Activated CD8-positive, alpha-beta memory T cell treated with anti-CD3 and anti-CD28 coated beads for 48 hours (primary cell): ENCODE measurements at regions not wholly inside any gene's neighbourhood (a gene's known extent, or its start where the extent isn't known, plus 50 kb on each side); places are given as distances from the start of the nearest gene placed in this dataset.

Source experiments
- DNase-seq, 3 experiments: peaks; one replicate each; pipeline ENCODE4 v3.0.0-alpha.2; 2020; ENCODE audit warnings: low read depth in 2 of 3, low spot score in 2 of 3

DNA sequence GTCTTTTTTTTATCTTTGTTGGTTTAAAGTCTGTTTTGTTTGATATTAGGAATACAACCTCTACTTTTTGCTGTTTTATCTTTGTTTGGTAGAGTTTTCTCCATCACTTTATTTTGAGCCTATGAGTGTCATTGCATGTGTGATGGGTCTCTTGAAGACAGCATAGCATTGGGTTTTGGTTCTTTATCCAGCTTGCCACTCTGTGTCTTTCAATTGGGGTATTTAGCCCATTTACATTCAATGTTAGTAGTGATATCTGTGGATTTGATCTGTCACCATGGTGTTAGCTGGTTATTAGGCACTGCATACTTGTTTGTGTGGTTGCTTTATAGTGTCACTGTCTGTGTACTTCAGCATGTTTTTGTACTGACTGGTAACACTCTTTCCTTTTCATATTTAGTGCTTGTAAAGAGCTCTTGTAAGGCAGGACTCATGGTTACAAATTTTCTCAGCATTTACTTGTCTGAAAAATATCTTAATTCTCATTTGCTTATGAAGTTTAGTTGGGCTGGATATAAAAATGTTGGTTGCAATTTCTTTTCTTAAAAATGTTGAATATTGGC, 845.5 kb downstream of the TLE4 start:
- DNase-seq = no peak

DNA sequence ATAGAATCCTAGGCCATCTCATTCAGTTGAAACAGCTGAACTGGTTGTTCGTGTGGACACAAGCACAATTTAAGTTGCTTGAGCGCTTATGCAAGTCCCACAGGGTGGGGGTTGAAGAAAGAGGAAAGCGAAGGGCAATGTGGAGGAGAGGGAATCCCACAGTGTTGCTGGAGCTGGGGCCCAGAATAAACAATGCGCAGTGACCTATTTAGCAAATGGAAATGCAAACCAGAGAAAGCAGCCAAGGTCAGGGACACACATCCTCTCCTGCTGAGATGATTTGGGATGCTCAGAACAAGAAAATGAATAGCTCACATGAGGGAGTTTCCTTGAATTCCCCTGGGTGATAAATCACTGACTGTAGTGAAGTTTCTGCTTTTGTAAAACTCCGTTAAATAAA, 838.3 kb downstream of the TLE4 start:
- no peak for DNase-seq

DNA sequence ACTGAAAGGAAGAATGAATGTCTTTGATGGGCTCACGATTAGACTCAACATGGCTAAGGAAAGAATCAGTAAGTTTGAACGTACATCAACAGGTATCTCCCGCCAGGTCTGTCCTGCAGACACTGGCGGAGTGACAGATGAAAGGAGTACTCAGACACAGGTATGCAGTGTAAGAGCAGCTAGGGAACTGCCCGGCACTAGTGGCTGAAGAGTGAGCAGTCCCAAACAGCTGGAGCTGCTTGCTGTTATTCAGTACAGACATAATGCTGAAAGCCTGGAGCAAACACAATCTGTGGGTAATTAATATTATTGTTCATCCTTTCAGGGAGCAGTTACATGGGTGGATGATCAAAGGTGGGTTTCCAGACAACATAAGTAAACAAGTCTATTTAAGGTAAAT, 835.5 kb downstream of the TLE4 start:
- DNase-seq = no peak

DNA sequence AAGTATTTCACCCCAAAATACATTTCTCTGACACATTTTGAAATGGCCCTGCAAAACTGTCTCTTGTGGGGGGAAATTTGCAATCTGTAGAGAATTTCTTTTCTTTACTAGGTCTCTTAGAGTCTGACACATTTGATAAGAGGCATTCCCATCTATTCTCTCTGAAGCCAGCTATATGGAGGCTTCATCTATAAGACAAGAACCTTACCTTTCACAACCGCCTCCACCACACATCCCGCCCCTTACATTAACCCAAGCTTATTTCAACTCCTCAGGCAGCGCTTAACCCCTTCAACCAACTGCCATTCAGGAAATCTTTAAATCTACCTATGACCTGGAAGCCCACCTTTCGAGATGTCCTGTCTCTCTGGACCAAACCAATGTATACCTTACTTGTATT, 829.5 kb downstream of the TLE4 start:
- no peak for DNase-seq

DNA sequence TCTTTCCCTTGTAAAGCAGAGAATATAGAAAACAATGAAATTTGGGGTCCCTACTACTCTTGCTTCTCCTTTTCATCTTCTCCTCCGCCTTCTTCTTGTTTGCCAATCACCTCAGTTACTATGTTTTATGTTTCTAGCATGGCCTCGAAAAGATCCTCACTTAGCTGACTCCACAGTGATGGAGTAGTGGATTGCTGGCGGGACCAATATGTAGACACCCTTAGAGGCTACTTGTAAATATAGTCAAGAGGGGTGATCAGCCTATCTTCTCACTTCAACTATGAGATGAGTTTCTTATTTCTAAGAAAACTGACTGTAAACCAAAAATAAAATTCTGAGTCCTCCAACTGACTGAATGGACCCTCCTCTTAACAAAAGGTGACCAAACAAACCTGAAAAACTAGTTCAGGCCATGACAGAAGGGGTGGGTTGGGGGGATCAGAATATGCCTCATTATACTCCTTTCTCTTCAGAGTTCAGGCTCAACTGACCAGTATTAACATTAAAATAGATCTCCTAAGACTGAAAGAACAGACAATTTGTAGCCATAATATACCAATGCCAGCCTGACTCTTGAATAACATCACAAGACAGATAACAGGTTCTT, 829.0 kb downstream of the TLE4 start:
- DNase-seq = no peak

DNA sequence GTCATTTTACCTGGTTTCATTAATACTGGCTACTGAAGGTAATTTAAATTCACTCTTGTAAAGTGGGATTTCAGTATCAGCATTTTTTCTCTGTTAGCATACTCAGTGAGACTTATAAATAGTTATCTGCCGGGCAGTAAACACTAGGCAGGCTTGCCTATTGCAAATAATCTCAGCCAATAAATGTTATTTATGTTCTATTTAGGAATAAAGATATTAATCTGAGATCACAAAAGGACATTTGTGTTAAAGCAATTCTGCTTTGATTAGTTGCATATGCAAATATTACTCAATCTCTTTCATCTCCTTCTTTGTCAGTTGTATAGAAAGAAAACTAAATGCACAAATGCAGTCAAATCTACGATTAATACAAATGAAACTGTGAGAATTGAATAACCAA, 827.8 kb downstream of the TLE4 start:
- DNase-seq = no peak

DNA sequence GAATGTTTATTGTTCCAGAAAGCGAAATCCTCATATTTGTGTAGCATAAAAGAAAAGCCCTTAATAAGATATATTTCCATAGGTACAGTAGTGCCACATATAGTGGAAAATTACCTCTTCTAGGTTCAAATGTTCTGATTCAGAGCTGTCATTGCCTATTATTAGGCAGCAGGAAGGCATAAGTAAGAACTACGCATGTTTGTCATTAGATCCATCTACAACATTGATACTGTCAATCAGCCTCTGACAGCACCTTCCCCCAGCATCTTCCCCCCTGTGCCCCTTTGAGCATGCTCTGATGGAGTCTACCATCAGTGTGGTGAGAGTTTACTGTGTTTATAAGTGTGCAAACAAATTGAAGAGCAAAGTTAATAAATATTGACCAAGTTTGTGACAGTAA, 816.1 kb downstream of the TLE4 start:
- no peak for DNase-seq

DNA sequence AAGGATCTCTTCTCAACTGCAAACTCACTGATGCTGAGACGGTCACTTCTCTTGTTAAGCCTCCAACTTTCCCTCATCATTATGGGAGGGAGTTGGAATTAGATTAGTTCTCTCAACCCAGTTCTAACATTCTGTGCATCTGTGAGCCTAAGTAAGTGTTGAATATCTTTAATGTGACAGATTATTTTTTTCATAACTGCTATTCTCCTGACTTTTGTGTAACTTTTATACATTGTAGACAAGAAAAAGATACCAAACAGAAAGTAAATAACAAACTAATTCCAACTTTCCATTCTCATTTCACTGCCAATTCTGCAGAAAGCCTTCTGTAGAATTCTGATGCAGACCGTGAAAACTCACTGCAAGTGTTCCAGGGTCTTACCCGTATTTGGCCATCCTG, 813.5 kb downstream of the TLE4 start:
- no peak for DNase-seq

DNA sequence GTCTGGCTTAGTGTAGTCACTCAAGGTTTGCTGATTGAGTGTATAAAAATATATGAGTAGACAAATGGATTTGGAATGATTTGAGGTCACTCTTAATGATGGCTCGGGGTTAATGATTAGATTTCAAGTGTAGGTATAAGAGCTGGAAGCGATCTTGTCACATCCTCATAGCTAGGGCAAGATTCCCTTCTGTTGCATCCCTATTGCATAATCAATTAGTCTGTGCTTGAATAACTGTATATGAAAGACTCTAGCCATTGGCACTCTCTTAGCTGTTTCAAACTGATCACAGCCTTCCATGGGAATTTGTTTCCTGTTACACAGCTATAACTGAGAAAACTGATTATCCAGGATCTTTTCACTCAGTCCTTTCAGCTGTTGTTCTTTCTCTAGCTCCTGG, 811.6 kb downstream of the TLE4 start:
- no peak for DNase-seq

DNA sequence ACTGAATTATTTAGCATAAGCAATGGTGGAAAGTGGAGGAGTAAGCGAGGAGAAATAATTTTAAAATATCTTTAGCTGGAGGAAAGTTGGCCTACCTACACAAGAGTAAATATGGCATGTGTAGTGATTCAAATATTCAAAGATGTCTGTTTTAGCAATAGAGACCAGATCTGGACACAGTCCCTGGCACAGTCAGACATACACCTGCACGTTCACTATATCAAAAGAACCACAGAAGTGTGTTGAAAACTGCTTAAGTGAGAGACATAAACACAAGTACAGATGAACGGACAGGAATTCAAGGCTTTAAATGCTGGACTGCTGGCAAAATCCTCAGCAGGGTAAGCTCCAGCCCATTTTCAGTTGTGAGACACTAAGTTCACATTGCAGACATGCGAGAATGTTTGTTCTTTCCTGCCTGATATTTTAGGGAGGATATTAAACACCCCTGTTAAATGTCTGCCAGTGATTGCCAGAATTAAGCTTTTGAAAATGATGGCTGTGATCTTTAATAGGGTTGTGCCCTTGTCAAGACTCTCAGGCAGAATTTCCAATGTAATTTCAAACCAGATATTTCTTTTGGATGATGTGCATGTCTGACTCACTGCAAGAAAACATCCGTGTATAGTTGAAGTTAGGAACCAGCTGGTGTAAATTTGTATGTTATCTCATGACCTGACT, 810.6 kb downstream of the TLE4 start:
- DNase-seq = no peak

DNA sequence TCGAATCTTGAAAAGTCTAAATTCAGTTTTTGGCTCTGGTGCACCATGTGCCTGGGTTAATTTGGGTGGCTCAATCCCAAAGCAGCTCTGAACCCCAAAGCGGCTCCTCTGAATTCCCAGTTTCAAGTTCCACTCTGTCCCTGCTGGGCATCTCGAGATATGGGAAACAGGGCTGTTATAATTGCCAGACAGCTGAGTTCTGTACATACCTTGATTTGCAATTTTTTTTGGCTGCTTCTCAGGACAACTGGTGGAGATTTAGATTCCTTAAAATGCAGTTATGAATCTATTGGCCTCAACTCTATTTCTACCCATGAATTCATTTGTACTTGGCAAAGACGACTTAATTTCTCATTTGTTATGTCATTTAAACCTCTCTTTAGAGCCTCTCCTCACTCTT, 808.5 kb downstream of the TLE4 start:
- no peak for DNase-seq

DNA sequence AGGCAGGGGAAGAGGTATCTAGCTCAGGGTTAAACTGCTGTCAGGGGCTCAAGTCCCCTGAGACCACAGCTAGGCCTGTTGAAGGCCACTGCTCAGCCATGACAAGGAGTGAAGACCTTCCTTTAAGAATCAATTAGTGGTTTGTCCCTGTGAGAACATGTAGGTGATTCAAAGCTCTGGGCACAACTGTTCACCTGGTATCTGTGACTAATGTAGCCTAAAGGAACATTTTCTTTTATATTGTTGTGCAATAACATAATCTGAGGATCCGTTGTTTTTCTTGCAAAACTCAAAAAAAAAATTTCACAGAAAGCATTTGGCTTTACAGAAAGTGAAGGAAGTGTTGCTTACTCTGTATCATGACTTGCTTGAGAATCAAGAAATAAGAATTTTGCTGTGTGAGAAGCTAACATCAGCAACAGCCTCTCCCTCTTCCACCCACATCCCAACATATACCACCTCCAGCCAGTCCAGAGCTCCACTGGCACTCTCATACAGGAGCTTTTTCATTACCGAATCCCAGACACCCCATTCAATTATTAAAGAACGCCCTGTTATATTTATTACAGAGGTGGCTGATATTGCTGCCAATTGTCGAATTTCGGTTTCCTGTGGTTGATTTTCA, 807.0 kb downstream of the TLE4 start:
- no peak for DNase-seq

DNA sequence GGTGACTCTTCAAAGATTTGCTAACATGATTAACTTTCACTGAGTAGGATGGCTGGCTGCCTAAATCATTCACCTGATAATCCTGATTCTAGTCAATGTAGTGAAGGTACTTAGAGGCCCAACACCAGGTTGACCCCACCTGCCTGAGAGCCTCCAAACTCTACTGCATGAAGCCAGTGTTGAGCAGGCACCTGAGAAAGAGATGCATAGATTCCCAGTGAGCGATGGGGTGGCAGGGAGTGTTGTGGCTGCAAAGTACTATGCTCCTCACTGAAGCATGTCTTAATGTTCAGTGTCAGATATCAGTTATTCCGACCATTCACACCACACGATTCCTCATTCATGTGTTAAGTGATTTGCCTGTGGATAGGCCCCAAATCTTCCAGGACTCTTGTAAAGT, 804.4 kb downstream of the TLE4 start:
- no peak for DNase-seq

DNA sequence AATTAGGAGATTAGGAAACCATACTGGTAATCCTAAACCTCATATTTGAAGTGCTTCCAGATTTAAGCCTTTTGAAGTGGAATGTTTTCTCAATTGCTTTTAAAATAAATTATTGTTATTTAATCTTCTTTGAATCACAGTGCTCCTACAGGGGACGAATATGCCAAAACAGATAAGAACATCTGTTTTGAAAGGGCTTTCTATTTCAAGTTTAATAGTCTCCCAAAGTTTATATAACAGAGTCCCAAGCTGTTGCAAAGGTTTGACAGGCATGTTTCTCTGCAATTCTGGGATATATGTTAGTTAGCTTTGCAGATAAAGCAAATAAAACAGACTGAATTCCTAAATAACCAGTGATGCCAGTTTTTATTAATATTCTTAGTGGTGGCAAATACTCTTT, 803.7 kb downstream of the TLE4 start:
- no peak for DNase-seq

DNA sequence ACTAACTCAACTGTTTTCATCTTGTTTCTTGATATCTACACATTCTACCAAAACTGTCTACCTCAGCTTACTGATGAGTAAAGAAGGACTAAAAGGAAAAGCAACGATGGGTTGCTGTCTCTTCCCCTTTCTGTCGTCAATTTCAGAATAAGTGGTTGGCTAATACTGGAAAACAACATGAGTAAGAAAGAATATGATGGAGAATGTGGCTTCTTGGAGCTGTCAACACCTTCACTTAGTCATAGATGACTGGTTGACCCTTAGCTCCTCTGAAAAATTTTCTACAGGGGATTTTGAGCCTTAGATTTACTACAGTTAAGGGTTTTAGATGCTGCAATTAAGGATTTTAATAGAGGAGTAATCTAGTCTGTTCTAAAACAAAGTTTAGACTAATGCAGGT, 797.9 kb downstream of the TLE4 start:
- no peak for DNase-seq

DNA sequence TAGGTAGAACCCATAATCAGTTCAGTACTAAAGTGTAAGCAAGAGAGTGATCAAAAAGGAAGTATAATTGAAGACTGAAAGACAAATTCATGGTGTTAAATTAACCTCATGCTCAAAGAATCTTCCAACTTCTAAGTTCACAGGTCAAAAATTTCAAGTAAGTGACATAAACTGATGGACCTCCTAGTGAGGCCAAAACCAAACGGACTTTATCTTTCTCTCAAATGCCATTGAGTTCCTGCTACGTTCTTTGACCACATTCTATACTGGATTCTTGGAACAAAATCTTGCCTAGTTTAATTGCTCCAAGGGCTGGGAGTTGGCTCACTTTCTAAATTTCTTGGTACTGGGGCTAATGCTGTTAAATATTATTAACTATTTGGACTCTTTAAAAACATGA, 794.9 kb downstream of the TLE4 start:
- DNase-seq = no peak

DNA sequence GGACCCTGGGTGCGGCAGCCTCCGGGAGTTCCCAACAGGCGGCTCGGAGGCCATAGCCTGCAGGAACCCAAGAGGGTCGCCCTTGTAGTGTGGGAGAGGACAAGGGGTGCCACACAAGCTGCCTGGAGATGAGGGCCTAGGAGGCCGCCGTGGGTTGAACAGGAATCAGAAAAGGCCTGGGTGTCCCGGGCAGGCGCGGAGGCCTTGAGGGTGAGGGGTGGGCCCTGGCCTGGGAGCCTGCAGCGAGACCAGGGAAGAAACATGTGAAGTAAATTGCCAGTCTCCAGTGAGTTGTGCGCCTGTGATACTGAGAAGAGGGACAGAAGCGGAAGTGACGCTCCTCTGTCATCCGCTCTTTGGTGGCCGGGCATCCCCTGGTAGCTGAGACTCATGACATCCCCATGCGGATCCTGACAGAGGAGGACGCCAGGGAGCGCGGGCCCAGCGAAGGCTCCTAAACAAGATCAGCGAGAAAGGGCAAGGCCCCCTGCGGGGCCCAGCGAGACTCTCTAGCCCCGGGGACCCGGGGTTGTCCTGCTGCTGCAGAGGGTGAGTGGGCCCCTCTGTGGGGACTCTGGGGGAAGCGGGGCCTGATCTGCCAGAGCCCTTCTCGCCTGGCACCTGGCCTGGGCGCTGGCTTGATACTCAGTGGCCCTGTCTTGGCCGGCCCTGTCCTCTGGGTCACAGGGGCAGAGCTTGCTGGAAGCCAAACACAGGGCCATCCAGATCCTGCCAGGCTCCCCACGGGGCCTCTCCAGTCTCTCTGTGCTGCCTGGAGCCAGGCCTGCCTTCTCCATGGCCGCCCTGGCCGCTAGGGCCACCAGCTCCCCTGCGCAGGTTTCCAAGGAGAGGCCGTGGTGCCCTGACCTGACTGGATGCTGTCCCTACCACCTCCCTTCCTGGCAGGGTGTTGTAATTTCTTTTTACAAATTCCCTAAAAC, 788.4 kb downstream of the TLE4 start:
- DNase-seq = no peak

DNA sequence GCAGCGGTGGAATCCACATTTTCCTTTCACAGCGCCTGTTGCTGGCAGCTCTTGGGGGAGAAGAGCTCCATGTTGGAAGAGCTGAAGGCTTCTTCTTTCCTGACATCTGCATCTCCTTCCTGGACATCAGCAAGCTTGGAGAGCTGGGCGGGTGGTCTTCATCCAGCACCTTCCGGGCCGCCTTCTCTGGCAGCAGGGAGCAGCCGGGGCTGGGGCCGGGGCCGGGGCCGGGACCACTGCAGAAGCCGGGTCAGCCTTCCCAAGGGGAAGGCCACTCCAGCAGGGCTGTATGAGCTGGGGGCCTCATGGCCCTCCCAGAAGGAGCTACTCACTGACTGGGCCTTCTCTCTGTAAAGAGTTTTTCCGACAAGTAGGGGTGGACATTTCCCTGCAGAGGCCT, 787.5 kb downstream of the TLE4 start:
- no peak for DNase-seq

DNA sequence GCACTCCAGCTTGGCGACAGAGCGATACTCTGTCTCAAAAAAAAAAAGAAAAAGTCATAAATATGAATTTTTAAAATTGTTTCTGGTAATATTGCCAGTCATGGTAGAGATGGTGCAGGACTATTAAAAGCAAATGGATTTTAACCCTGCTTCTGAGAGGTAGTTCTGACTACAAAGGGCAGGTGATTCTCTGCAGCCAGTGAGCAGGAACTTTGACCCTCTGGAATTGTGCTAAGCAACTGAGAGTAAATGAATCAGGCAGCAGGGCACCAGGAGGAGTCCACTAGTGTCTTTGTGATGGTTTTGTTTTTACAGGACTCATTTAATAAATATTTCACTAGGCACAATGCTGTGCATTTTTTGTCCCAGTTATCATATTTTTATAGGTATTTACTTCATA, 781.2 kb downstream of the TLE4 start:
- DNase-seq = no peak

DNA sequence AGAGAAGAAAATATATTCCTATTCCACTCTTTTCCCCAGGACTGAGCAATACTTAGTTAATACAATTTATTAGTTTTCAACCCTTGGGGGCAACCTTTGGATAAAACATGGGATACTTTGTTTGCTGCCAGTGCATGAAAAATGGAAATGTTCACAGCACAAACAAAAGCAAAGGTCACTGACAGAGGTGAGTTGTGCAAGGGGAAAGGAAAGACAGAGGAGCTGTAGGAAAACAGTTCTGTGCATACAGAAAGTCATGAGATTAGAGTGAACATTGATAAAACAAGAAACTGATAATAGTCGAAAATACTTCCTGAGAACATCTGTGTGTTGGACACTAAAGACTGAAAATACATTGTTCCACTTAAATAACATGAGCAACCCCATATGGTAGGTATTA, 779.8 kb downstream of the TLE4 start:
- DNase-seq = no peak

DNA sequence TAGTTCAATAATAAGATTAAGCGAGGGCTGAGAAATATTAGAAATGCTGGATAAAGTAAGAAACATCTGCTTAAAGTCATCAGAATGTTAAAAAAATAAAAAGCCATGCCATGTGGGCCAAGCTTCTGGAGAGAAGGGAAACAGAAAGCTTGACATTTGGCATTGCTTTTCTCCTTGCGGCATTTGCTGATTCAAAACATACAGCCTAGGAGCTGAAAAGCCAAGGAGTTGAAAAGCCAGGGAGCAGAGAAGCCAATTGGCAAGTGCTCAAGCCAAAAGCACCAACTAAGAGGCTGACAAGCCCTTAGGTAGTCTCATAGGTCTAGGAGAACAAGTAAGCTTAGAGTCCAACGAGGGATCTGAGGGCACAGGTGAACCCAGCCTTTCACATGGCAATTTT, 754.3 kb downstream of the TLE4 start:
- no peak for DNase-seq

DNA sequence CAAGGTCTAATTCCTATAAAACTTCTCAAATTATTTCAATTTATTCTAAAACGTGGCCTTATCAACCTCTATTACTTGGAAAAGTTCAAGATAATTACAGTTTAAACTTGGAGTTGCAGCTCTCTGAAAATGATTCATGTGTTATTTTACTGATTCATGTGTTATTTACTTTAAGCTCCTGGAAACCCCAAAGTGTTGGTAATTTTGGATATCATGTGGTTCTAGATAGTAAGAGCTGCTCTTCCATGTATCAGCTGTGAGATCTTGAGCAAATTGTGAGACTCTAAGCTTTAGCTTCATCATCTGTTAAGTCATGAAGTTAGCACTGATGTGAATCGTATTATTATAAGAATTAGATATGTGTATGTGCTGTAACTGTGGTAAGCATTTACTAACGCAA, 749.2 kb downstream of the TLE4 start:
- no peak for DNase-seq
